HT1080 (cell line): ENCODE measurements at regions not wholly inside any gene's neighbourhood (a gene's known extent, or its start where the extent isn't known, plus 50 kb on each side); places are given as distances from the start of the nearest gene placed in this dataset.
"Not testable (repeated sequence)": the region's sequence is repeated elsewhere in the genome, so short reads cannot be mapped to it uniquely, and the experiment has no call there.

Experiments
- DNase-seq: peaks from one replicate; pipeline ENCODE4 v3.0.0-alpha.2; 2015; ENCODE audit warnings: low read depth

- DNase-seq: no peak
Measured at GRCh38 chr5:96528826-96529474, 95.9 kb upstream of the PCSK1 start.

GRCh38 chr5:96529559-96529958 lies 96.5 kb upstream of the PCSK1 start:
- no peak for DNase-seq

- peak; percentile 43 for DNase-seq
Measured at GRCh38 chr5:96530901-96531300, 97.9 kb upstream of the PCSK1 start.

DNA sequence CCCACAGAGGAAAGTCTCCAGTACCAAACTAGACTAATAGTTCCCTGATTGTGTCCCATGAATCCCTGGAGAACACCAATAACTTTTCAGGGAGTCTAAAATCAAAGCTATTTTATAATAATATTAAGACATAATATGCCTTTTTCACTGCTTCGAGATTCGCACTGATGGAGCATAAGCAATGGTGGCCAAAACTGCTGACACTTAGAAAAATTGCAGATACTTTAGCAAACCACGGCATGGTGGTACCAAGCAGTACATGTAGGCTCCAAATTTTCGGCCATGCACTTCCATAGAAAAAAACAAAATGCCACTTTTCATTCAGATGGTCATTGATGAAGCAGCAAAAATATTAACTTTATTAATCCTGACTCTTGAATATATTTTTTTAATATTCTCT lies 100.3 kb upstream of the PCSK1 start:
- DNase-seq: no peak

DNA sequence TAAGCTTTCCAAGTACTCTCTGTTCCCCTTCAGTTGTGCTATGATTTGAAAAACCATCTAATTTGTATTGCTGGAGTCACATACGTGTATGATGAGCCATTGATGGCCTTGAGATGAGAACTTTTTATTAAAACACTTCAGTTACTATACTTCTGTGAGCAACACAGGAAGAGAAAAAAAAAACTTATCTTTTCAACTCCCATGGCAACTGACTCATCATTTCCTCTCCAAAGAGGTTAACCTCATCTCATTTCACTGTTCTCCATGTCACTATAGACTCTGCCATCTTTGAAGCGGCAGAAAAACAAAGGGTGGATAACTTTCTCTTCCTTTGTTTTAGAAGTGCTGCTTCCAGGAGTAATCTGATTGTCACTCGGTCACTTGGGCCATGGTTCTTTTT lies 104.3 kb upstream of the PCSK1 start:
- DNase-seq: peak; percentile 94

- DNase-seq: peak; percentile 59
Measured at GRCh38 chr5:96538808-96539250, 105.8 kb upstream of the PCSK1 start.

GRCh38 chr5:96546120-96546519 lies 113.1 kb upstream of the PCSK1 start:
- no peak for DNase-seq

DNA sequence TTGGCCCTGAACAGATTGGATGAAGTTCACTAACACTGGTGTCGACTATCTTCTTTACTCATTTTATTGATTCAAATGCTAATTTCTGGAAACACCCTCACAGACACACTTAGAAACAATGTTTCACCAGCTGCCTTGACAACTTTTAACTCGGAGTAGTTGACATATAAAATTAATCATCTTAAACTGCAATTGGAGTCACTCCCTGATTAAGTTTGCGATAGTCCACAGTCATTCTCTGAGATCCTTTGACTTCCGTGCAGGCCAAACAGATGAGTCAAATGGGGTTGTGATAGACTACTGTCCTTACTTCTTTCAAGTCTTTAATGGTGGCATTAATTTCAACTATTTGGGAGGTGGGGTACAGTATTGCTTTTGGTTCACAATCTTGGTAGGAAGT lies 114.4 kb upstream of the PCSK1 start:
- DNase-seq: no peak

DNA sequence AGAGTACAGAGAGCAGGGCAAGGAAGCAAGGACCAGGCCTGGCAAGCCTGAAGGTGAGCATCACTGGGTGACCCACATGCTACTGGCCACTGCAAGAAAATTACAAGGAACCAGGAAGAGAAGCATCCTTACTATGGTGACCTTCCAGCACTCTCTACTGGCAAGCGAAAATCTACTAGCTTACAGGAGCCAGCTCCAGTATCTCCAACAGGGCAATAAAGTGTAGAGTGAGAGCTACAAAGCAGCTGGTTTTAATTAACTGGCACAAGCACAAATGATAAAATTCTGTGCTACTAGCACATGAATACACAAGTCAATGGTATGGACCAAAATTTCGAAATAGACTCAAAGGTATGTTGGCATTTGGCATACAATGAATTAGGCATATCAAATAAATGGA lies 113.3 kb upstream of the CAST start:
- DNase-seq: no peak

DNA sequence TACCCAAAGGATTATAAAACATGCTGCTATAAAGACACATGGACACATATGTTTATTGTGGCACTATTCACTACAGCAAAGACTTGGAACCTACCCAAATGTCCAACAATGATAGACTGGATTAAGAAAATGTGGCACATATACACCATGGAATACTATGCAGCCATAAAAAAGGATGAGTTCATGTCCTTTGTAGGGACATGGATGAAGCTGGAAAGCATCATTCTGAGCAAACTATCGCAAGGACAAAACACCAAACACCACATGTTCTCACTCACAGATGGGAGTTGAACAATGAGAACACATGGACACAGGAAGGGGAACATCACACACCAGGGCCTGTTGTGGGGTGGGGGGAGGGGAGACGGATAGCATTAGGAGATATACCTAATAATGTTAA lies 101.3 kb upstream of the CAST start:
- not testable (repeated sequence) for DNase-seq

DNA sequence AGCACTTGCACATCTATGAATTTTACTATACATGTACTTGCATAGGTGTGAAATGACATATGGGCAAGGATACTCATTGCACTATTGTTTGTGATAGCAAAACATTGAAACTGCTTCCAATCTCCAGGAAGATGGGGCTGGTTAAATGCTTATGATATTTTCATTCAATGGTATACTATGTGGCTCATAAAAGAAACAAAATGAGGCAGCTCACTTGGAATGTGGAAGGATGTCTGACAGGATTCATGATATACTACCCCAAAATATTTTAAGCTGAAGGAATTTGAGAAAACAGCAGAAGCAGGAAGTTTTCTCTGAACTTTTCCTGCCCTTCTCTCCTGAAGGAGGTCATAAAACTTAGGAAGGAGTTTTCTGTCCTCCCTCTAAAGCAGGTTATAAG lies 99.6 kb upstream of the CAST start:
- peak; percentile 73 for DNase-seq

DNA sequence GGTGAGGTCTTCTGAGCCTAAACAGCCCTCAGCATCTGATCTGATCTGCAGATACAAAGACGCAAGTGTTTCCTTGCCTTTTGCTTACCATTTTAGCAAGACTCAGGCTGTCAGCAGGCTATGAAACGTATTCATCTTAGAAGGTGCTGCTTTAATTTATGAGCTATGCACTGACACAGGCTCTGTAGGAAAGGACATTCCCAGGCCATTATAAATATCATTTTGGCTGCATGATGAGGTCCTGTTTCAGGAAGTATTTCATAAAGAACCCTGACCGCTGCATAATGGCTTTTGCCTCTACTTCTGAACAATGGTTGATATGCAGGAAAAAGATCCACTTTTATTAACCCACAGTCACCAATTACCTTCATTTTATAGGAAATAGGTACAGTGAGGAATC lies 98.4 kb upstream of the CAST start:
- DNase-seq: no peak

DNA sequence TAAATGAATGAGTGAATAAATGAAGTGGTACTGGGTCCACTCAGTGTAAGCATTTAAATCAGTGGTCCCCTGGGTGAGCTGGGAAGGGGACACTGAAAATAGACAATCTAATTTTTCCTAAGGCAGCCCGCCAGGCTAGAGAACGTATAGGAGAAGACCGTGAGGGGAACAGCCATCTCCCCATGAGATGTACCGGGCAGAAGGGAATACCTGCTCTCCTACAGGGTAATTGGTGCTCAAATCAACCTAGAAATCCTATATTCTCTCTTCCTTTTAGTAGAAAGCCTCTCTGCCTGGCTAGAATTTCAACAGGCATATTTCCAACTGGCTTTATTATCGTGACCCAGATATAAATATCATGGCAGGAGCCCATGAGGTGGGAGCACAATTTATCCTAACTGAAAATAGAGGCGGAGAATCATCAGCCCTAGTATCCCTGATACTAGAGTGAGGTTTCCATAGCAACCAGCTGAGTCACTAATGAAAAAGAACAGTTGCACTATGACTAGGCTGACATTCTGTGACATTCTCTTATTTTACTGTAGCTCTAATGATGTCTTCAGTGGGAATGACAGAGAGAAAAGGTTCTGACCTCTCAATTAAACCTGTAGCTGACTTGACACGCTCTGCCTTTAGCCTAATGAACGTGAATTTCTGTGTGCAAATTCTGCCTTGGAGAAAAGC lies 96.5 kb upstream of the CAST start:
- DNase-seq: peak; percentile 75

DNA sequence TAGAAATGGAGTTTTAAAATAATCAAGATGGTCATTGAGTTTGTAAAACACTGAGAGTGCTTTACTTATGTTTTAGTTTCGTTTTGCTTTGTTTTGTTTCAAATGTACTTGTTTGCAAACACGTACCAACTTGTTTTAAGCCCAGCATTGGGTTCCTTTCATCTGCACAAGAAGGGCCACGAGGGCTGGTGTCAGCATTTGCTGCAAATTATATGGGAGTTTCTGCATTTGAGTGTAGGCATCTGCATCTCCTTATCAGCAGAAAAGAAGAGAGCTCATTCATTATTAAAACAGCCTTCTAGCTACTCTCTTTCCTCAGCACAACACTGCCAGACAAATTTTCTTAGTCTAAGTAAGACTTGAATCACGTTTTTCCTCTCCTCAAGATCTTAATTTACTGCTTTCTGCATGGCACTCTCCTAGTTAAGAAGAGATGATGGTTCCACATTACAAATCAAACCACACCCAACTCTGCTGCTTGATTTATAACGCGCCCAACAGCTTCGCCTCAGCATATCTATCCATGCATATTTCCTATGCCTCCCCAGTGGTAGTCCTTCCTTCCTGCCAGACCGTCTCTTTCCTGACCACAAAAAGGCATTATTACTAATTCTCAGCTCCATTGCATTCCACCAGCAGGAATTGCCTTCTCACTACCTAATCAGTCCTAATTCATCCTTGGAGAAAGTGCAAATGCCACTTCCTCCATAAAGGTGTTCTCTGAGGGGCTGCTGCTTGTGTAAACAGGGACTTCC lies 95.2 kb upstream of the CAST start:
- peak; percentile 86 for DNase-seq

DNA sequence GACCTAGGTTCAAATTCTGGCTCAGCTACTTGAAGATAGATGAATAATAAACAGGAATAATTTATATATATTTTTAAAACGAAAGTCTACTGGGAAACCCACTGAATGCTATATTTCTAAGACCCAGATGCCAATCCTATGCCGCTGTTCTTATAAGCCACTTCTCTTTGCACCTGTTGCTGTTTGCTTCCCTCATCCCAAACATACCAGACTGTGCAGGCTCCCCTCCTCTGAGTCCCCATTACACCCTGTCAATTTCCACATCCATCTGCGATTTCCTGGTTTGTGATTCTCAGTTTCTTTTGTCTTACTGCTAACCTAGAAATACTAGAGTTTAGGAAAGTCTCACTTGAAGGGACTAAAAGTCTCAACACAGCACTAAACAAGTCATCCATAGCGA lies 92.8 kb upstream of the CAST start:
- DNase-seq: no peak

- no peak for DNase-seq
Measured at GRCh38 chr5:96569770-96570169, 92.4 kb upstream of the CAST start.

DNA sequence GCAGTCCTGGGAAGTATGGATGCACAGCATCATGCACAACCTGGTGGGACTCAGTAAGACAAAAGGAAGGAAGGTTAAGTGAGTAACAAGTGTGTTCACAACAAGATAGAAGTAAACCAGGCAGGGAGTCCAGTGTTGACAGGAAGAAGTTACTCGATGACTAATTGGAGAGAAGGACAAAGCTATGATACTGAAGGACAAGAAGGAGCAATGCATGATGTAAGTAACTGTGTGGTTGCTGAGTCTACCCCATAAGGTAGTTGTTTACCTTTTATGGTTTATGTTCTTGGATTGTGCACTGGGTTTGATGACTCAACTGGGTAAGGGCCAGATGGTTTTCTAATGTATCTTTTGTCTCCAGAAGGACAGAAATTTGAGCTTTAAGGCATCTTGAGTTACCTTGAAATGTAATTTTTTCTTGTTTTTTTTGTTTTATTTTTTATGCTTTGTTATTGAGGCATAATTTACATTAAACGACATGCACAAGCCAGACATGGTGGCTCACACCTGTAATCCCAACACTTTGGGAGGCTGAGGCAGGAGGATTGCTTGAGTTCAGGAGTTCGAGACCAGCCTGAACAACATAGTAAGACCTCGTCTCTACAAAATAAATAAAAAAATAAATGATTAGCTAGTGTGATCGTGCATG lies 89.2 kb upstream of the CAST start:
- DNase-seq: peak; percentile 100

DNA sequence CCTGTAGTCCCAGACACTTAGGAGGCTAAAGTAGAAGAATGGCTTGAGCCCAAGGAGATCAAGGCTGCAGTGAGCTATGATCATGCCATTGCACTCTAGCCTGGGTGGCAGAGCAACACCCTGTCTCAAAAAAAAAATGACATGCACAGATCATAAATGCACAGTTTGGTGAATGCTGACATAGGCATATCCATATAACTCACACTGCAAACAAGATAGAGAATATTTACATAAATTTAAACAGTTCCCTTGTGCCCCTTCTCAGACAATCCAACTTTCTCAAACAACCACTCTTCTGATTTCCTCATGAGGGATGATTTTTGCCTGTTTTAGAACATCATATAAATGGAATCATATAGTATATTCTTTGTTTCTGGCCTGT lies 88.7 kb upstream of the CAST start:
- no peak for DNase-seq

DNA sequence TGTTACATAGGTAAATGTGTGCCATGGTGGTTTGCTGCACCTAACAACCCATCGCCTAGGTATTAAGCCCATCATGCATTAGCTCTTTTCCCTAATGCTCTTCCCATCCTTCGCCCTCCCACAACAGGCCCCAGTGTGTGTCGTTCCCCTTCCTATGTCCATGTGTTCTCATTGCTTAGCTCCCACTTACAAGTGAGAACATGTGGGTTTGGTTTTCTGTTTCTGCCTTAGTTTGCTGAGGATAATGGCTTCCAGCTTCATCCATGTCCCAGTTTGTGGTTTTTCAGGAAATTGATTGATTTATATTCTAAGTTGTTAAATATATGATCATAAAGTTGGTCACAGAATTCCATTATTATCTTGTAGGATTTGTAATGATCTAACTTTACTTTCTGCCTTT lies 85.3 kb upstream of the CAST start:
- no peak for DNase-seq

DNA sequence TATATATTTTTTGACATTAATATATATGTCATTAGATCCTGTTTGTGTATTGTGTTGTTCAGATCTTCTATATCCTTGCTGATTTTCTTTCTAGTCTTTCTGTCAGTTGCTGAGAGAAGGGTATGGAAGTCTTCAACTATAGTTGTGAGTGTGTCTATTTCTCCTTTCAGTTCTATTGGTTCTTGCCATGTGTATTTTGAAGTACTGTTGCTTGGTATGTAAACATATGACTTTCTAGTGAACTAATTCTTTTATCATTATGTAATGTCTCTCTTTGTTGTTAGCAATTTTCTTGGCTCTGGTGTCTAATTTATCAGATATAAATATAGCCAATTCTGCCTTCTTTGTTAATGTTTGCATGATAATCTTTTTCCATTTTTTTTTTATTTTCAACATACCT lies 84.3 kb upstream of the CAST start:
- no peak for DNase-seq

DNA sequence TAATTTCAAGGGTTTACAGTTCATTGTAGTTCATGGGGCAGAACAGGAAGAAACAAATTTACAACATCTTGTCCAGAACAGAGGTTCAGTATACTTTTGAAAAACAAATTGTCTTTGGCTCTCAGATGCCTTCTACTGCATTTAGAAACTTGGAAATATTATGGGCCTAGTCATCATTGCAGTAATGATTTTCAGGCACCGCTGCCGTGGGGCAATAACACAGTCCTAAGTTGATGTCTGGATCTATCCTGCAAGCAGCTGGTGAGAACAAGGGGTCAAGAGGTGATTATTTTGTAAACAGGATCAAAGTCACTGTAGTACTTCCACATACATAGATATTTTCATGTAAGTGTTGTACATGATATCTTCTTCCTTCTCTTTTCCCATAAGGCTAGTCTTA lies 82.5 kb upstream of the CAST start:
- DNase-seq: no peak

DNA sequence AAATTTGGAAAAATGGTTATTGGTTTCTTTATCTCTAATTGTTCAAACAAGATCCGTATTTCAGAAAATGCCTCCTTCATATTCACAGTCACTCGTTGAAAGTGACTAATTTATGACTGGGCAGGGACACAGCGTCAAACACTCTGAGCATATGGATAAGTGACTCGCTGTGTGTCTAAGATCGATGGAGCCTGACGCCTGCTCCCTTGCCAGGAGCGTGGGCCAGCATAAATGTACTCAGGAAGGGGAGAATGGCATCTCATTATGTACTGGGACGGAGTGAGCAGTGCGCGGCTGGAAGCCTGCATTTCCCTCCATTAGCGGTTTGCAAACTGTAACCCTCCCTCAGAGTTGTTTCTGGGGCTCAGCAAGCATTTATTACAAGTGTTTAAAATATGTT lies 79.8 kb upstream of the CAST start:
- peak; percentile 41 for DNase-seq
